HEK293T (cell line): ENCODE measurements at regions not wholly inside any gene's neighbourhood (a gene's known extent, or its start where the extent isn't known, plus 50 kb on each side); places are given as distances from the start of the nearest gene placed in this dataset.

Experiments
- CTCF ChIA-PET: fragments of 350-600 bp; formaldehyde crosslinking; extraction: SDS; loops from one replicate; lab custom pipeline; 2021; ENCODE audit warnings: antibody characterized with exemption, inconsistent platforms; lab: Yijun Ruan, JAX
- POLR2A ChIA-PET: fragments of 350-600 bp; formaldehyde crosslinking; extraction: SDS; loops from one replicate; lab custom pipeline; 2020; ENCODE audit warnings: antibody characterized with exemption, inconsistent platforms; lab: Yijun Ruan, JAX
- DNase-seq: peaks from one replicate; pipeline ENCODE4 v3.0.0; 2012; ENCODE audit warnings: mixed read lengths; ENCODE audit errors: extremely low spot score
- ARNT ChIP-seq: fragments of 450-650 bp; IDR thresholded peaks from 2 replicates; pipeline ENCODE4 v1.6.1; 2017; ENCODE audit warnings: mild to moderate bottlenecking
- BHLHE40 ChIP-seq: fragments of 450-650 bp; IDR thresholded peaks from 2 replicates; pipeline ENCODE4 v1.6.1; 2016; ENCODE audit warnings: mild to moderate bottlenecking, moderate library complexity, borderline replicate concordance
- CTBP1 ChIP-seq: fragments of 450-650 bp; IDR thresholded peaks from 2 replicates; pipeline ENCODE4 v1.6.1; 2016; ENCODE audit warnings: borderline replicate concordance
- ELF4 ChIP-seq: fragments of 450-650 bp; IDR thresholded peaks from 2 replicates; pipeline ENCODE4 v1.6.1; 2017; ENCODE audit warnings: antibody characterized with exemption
- FOXA1 ChIP-seq: fragments of 450-650 bp; IDR thresholded peaks from 2 replicates; pipeline ENCODE4 v1.6.1; 2016; ENCODE audit warnings: mild to moderate bottlenecking
- FOXK2 ChIP-seq: fragments of 450-650 bp; IDR thresholded peaks from 2 replicates; pipeline ENCODE4 v1.6.1; 2016; ENCODE audit warnings: mild to moderate bottlenecking
- FOXM1 ChIP-seq: fragments of 450-650 bp; IDR thresholded peaks from 2 replicates; pipeline ENCODE4 v1.6.1; 2017; ENCODE audit warnings: mild to moderate bottlenecking, borderline replicate concordance
- HDGF ChIP-seq: fragments of 450-650 bp; IDR thresholded peaks from 2 replicates; pipeline ENCODE4 v1.6.1; 2017; ENCODE audit warnings: antibody characterized with exemption, borderline replicate concordance
- L3MBTL2 ChIP-seq: fragments of 450-650 bp; conservative IDR thresholded peaks from 2 replicates; pipeline ENCODE4 v1.6.1; 2016; ENCODE audit warnings: mild to moderate bottlenecking
- LEF1 ChIP-seq: fragments of 450-650 bp; IDR thresholded peaks from 2 replicates; pipeline ENCODE4 v1.6.1; 2017; ENCODE audit warnings: mild to moderate bottlenecking, borderline replicate concordance
- NFRKB ChIP-seq: fragments of 450-650 bp; IDR thresholded peaks from 2 replicates; pipeline ENCODE4 v1.6.1; 2016; ENCODE audit warnings: mild to moderate bottlenecking, moderate library complexity
- SP1 ChIP-seq: fragments of 450-650 bp; IDR thresholded peaks from 2 replicates; pipeline ENCODE4 v1.6.1; 2017
- SUZ12 ChIP-seq: fragments of 450-650 bp; IDR thresholded peaks from 2 replicates; pipeline ENCODE4 v1.6.1; 2016; ENCODE audit warnings: mild to moderate bottlenecking
- TARDBP ChIP-seq: fragments of 450-650 bp; IDR thresholded peaks from 2 replicates; pipeline ENCODE4 v1.6.1; 2016
- ZNF384 ChIP-seq: fragments of 450-650 bp; IDR thresholded peaks from 2 replicates; pipeline ENCODE4 v1.6.1; 2016
- TF ChIP-seq, protein P1 (sequence below): fragments of 450-650 bp; IDR thresholded peaks from 2 replicates; pipeline ENCODE4 v1.6.1; 2016

DNA sequence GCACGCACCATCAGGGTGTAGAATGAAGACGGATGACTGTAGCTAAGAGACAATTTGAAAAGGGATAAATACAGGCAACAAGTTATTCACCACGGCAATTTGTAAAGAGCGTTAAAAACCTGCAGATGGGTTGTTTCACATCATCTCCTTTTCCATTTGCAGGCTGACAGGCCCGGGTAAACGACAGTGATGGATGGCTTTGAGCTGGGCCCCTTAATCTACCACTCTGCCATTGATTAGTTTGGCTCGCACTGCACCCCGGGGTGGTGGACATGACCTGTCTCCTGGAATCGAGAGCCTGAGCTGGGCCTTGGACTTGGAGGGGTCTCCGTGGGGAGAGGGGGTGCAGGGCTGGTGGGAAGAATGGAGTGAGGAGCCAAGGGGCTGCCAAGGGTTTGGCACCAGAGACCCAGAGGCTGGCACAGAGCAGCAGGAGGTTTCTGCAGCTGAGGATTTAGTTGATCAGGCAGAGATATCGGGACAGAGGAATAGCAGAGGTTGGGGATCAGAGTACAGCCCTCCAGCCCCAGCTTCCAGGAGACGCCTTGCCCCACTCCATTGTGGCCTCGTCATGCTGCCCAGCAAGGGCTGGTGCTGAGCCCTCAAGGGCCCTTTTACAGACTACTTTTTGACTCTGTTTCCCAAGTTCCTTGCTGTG lies 110.6 kb upstream of the NECTIN1 start:
- TF ChIP-seq, protein P1, sequence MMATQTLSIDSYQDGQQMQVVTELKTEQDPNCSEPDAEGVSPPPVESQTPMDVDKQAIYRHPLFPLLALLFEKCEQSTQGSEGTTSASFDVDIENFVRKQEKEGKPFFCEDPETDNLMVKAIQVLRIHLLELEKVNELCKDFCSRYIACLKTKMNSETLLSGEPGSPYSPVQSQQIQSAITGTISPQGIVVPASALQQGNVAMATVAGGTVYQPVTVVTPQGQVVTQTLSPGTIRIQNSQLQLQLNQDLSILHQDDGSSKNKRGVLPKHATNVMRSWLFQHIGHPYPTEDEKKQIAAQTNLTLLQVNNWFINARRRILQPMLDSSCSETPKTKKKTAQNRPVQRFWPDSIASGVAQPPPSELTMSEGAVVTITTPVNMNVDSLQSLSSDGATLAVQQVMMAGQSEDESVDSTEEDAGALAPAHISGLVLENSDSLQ = peak; percentile 24; the same call in 1 of the 2 replicates
- no peak for TF ChIP-seq LEF1
- POLR2A ChIA-PET = no interaction called here
- CTCF ChIA-PET = no interaction called here

GRCh38 chr11:119835753-119836152 lies 106.8 kb upstream of the NECTIN1 start:
- no peak for DNase-seq
- ChIA-PET POLR2A (no interaction called here), CTCF (no interaction called here)
- TF ChIP-seq CTBP1 (no peak), FOXK2 (no peak), SUZ12 (no peak), LEF1 (no peak)

More for the DNA sequence above, 110.6 kb upstream of the NECTIN1 start:
- no peak for DNase-seq

DNA sequence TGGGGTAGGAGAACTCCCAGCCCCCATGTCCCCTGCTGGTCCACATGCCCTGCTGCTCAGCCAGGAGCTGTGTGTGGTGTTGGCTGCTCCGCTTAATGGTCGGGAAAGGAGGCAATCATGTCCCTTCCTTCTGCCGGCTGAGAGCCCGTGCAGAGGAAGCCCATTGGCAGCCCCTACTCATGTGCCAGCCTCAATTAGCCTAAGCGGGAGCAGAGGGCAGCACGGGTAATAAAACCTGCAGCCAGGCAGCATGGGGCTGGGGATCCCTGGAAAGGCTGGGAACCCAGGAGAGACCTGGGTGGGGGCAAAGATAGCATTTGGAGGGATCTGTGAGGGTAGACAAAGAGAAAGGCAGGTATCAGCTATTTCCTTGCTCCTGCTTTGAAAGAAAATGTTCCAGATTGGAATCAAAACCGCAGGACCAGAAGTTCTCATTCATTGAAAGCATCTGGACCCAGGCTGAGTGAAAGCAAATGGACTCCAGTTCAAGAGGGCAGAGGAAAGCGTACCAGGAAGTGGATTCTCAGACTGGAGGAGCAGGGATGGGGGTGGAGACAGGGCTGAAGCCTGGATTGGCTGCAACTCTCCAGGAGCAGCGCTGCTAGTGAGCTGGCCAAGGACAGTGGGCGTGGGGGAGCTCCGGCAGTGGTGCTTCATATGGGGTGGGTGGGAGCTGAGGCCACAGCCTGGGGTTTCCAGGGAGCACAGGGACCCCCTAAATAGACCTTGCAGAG lies 103.4 kb upstream of the NECTIN1 start:
- DNase-seq = no peak
- ChIA-PET POLR2A (no interaction called here), CTCF (no interaction called here)
- TF ChIP-seq TARDBP (no peak), FOXM1 (no peak)

DNA sequence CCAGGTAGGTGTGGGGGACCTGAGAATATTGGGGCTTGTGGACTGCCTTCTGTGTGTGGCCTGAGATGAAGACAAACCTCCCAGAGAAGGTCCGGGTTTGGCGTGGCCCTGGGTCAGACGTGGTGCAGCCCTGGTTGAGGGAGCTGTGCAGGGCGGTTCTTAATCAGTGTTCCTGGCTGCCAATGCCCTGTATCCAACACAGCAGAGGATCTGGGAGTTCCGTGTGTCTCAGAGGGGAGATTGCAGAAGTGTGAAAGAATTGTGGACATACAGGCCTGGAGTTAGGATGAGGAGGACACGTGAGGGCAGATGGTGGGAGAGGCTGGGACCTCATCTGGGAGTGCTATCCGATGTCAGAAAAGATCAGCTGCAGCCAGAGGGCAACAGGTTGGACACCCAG lies 102.0 kb upstream of the NECTIN1 start:
- POLR2A ChIA-PET = no interaction called here
- no peak for DNase-seq
- TF ChIP-seq TARDBP = no peak
- TF ChIP-seq FOXM1 = no peak
- no peak for TF ChIP-seq ZNF384
- no peak for TF ChIP-seq ELF4
- no peak for TF ChIP-seq CTBP1
- TF ChIP-seq SP1 = no peak
- TF ChIP-seq, protein P1 = no peak
- no peak for TF ChIP-seq NFRKB
- no peak for TF ChIP-seq HDGF
- no peak for TF ChIP-seq FOXA1
- TF ChIP-seq FOXK2 = no peak
- no peak for TF ChIP-seq BHLHE40
- no peak for TF ChIP-seq LEF1
- TF ChIP-seq L3MBTL2 = no peak
- no peak for TF ChIP-seq ARNT
- TF ChIP-seq SUZ12 = no peak
- CTCF ChIA-PET = no interaction called here

DNA sequence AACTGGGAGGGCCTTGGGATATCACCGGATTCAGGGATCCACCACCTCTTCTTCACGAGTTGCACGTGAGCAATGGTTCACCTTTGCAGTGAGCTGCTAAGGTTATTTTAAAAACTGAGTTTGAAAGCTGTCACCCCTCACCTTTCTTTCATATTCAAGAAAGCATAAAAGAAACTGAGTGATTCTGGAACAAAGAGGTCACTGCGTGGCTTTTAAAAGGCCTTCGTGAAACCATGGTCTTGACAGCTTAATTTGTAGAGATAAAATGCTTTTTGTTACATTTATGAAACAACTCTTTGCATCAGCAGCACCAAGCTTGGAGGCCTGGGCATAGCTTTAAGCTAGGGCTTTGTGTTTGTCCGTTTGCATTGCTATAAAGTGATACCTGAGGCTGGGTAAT lies 101.4 kb upstream of the NECTIN1 start:
- ChIA-PET CTCF (no interaction called here), POLR2A (no interaction called here)
- TF ChIP-seq SP1 (no peak), FOXA1 (no peak), FOXK2 (no peak), ARNT (no peak), LEF1 (no peak), FOXM1 (no peak), SUZ12 (no peak), ELF4 (no peak), TARDBP (no peak), L3MBTL2 (no peak), BHLHE40 (no peak)
- TF ChIP-seq, protein P1 = no peak
- DNase-seq = no peak

DNA sequence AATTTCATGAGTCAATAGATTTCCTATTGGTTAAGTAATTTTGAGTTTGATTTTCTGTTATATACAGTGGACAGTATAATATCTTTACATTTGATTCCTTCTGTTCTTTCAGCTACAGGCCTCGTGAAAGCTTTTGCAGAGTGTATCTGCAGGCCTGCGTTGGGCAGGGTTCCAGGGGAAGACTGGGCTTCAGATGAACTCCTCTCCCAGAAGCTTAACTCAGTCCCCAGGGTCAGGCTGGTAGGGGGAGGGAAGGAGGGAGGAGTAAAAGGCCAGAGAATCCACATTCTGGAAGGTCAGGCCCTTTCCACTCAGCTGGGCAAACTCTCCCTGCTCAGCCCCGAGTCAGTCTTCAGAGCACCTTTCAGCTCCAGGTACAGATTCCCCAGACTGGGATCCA lies 100.4 kb upstream of the NECTIN1 start:
- ChIA-PET CTCF (no interaction called here), POLR2A (no interaction called here)
- no peak for DNase-seq
- TF ChIP-seq LEF1 (no peak), L3MBTL2 (no peak), HDGF (no peak), TARDBP (no peak), SP1 (no peak), NFRKB (no peak), ARNT (no peak), FOXK2 (no peak), CTBP1 (no peak), FOXM1 (no peak), FOXA1 (no peak), BHLHE40 (no peak), ELF4 (no peak), ZNF384 (no peak), SUZ12 (no peak)
- TF ChIP-seq, protein P1 = no peak
